HG03066 (cell line): ENCODE measurements at regions not wholly inside any gene's neighbourhood (a gene's known extent, or its start where the extent isn't known, plus 50 kb on each side); places are given as distances from the start of the nearest gene placed in this dataset.
"Not testable (repeated sequence)": the region's sequence is repeated elsewhere in the genome, so short reads cannot be mapped to it uniquely, and the experiment has no call there.

Source experiments
- ATAC-seq: cut with Tn5 transposase; IDR thresholded peaks from one replicate; pipeline ENCODE4 v1.9.1; 2021; ENCODE audit warnings: low read depth; ENCODE audit not compliant: unreplicated experiment

DNA sequence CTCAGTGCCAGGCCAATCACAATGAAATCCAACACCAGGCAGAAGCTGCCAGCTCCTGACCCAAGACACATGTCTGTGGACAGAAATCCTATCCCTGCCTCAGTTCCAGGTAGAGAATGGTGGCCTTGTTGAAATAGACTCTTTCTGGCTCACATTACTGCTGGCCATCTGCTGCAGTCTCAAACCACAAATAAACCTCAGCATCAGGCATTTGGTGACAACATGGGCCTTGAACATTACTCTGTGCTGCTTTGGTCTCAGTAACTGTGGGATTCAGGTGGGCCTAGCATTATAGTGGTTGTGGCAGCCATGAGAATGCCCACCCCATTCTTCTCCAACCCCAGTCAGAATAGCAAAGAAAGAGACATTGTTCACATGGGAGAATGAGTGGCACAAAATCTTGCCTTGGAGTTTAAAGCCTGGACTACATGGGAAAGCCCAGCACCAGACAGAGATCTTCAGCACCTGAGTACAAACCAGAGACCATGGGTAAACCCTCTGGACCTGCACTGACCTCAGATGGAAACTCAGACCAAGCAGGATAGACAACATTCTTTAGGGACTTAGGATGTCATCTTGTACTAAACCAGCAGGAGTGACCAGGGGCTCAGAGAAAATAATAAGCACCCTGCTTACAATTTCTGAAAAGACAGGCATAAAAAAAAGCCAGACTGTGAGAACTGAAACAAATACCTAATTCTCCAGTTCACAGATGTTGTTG, 50.4 kb upstream of the TRAM1L1 start:
- ATAC-seq: no peak

DNA sequence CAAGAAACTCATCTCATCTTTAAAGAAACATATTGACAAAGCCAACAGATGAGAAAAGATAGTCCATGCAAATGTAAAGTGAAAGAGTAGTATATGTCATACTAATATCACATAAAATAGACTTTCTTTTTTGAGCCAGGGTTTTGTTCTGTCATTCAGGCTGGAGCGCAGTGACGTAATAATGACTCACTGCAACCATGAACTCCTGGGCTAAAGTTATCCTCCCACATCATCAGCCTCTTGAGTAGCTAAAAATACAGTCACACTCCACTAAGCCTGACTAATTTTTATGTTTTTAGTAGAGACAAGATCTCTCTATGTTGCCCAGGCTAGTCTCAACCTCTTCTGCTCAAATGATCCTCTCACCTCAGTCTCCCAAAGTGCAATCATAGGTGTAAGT, 51.8 kb upstream of the TRAM1L1 start:
- no peak for ATAC-seq

DNA sequence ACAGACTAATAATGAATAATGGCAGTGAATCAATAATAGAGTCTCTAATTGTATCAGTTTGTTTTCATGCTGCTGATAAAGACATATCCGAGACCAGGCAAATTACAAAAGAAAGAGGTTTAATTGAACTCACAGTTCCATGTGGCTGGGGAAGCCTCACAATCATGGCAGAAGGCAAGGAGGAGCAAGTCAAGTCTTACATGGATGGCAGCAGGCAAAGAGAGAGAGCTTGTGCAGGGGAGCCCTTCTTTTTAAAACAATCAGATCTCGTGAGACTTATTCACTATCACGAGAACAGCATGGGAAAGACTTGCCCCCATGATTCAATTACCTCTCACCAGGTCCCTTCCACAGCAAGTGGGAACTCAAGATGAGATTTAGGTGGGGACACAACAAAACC, 53.4 kb upstream of the TRAM1L1 start:
- ATAC-seq: not testable (repeated sequence)

DNA sequence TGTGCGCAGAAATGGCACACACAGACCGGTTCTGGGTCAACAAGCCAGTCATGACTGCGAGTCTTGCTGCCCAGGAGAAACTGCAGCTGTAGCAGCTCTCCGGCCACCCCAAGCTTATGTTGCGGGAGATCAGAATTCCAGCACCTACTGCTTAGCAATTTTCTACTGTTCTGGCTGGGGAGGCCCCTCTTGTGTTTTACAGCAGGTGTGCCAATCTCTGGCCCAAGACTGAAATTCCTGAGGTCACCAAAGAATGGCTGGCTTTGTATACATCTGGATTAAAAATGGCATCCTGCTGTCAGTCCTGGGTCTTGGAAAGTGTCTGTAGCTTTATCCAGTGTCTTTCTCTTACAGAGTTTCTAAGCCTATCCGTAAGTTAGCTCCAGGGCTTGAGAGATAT, 68.9 kb upstream of the TRAM1L1 start:
- ATAC-seq: no peak

DNA sequence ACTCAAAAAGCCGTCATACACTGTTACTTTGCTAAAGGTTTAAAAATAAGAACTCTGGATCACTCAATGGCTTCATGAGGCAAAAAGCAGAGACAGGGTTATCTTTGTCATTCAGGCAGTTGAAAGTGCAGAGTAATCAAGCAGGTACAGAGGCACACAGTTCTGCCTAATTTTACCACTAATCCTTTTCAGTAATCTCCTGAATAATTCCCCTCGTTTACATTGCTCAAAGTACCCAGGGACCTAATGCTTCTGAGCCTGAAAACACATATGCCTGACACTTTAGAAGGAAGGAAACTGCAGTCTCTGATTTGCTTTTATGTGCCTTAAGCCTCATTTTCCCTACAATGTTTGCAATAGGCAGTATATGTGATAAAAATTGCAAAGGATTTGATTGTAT, 71.4 kb upstream of the TRAM1L1 start:
- no peak for ATAC-seq

DNA sequence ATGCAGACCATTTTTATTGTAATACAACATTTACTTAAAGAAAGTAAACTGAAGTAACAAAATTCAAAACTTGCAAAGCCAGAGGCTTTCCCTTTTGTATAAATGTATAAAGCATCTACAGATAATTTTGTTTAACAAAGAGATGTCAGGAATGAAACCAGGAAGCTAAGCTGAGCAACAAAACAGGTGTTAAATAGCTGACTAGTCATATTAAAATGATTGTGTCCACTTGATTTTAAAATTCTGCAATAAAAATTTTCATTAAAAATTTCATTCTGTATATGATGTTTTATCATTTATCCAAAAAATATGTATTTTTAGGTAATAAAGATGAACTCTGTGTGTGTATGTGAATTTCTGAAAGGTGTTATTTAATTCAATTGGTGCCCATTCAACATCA, 72.0 kb upstream of the TRAM1L1 start:
- ATAC-seq: no peak

DNA sequence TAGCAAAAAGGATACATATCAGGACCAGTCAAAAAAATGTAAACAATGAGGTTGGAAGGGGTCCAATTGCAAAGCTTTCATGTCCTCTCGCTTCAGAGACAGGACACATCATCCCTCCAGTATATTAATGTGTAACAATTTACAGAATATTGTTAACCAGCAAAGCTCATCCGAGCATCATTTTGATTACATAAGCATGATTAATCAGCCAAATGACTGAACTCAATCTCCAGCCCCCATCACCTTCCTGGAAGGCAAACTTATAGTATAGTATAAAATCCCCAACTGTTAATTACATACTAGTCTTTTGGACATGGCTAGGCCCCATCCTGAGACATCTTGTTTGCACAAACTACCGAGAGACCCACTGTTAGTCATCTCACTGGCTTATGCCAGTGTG, 77.6 kb upstream of the TRAM1L1 start:
- ATAC-seq: no peak

DNA sequence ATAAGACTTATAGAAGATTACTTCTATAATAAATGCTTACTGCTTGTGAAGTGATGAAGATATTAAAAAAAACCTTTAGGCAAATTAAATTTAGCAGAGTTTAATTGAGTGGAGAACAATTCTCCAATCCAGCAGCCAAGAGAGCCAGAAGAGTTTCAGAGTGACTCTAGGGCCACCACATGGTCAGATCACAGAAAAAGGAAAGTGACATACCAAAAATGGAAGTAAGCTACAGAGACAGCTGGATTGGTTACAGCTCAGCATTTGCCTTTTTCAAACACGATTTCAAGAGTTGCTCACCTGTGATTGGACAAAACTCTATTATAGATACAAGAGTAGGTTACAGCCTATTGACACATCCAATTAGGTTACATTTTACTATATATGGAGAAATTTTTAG, 79.0 kb upstream of the TRAM1L1 start:
- no peak for ATAC-seq

DNA sequence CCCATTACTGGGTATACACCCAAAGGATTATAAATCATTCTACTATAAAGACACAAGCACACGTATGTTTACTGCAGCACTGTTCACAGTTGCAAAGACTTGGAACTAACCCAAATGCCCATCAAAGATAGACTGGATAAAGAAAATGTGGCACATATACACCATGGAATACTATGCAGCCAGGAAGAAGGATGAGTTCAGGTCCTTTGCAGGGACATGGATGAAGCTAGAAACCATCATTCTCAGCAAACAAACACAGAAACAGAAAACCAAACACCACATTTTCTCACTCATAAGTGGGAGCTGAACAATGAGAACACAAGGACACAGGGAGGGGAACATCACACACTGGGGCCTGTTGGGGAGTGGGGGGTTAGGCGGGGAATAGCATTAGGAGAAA, 90.0 kb upstream of the TRAM1L1 start:
- ATAC-seq: not testable (repeated sequence)

DNA sequence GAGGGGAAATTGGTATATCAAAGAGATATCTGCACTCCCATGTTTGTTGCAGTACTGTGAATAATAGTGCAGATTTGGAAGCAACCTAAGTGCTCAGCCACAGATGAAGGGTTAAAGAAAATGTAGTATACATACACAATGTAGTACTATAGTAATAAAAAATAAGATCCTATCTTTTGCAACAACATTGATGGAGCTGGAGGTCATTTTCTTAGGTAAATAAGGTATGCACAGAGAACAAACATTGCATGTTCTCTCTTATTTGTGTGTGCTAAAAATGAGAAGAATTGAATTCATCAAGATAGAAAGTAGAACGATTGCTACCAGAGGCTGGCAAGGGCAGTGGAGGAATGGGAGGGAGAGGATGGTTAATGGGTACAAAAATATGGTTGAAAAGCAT, 117.9 kb upstream of the TRAM1L1 start:
- no peak for ATAC-seq

DNA sequence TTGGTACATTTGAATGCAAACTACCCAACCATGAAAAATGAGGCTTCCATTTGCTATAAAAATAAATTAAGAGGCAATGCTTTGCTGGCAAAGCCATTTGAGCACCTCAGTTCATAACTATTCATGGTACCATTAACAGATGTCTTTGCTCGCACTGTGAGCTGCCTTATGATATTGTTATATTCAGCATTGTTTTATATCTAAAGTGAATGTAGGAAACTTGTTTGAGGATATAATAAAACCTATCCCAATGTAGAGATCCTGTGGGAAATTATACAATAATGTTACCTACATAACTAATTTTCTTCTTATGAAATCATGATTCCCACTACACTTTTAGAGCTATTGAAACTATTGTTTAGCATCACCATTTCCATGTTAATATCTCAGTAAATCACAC, 125.2 kb upstream of the TRAM1L1 start:
- ATAC-seq: no peak

DNA sequence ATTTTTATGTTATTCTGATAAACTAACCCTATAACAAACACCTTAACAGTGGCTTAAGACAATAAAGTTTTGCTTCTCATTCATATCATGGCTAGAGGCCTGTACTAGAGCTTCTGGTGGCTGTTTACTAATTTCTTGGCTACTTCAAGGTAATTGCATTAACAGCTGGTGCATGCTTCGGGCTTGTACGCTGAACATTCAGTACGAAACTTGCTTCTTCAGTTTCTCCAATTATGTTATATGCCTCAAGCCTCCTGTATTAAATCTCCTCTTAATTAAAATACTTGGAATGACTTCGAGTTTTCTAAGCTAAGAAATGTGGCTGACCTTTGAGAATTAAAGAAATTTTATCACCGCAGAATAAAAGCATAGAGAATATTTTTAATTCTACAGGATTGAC, 138.9 kb upstream of the TRAM1L1 start:
- no peak for ATAC-seq

DNA sequence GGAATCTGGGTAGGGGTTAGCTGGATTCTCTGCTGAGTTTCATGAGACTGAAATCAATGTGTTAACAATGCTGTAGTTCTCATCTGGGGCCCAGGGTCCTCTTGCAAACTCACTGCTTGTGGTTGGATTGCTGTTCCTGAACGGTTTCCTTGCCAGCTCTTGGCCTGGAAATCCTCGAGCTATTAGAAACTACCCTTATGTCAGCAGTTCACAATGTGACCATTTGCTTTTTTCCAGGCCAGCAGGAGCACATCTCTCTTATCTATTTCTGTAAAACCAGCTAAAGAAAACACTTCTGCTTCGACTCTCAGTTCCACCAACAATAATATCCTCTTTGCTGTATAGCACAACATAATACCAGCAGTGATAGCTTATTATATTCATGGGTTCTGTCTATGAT, 140.1 kb upstream of the TRAM1L1 start:
- ATAC-seq: no peak

DNA sequence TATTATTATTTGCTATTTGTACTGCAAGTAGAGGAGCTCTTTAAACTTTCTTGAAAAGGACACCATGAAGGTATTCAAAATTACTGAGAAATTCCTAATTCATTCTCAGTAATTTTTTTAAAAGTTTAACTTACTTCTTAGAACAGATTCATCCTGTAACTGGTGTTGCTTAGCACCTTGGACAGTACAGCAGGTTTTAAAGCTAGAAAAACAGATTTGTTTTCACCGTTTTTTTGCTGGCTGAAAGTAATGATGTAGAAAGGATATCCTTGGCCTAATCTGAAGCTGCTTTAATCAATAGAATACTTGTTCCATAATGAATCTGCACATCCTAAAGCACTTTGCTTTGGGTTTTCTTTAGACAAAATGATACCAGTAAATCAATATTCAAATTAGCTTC, 142.5 kb upstream of the TRAM1L1 start:
- ATAC-seq: no peak

DNA sequence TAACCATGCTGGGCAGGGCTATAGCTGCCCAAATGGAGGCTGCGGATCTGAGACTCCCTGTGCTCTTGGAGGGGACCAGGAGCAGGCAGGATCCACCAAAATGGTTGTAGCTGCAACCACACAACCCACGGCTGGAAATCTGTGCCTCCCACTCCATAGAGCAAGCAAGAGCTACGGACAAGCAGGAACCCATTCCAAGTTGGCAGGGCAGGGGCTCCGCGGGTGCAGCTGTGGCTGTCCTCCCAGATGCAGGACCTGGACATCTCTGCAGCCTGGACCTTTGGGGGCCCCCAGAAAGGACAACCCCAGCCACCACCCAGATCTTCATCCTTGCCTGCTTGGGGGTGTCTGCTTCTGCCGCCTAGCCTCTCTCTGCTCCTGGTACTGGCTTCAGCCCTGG, 154.1 kb upstream of the TRAM1L1 start:
- ATAC-seq: no peak

DNA sequence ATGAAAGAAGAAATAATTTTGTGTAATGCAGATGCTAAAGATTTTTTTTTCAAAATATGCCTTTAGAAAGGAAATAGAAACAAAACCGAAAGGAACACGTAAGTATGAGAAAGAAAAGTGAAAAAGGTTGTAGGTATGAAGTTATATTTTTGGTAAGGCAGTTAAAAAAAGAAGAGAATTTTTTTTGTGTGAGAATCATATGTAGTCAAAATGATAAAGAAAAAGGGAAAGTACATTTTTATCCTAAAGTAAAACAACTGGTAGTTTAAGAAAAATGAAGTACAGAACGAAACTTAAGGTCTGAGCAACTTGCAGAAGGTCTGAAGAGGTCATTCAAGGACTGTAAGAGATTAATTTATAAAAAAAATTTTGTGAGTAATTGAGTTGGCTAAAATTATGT, 164.0 kb upstream of the TRAM1L1 start:
- ATAC-seq: peak; percentile 97

DNA sequence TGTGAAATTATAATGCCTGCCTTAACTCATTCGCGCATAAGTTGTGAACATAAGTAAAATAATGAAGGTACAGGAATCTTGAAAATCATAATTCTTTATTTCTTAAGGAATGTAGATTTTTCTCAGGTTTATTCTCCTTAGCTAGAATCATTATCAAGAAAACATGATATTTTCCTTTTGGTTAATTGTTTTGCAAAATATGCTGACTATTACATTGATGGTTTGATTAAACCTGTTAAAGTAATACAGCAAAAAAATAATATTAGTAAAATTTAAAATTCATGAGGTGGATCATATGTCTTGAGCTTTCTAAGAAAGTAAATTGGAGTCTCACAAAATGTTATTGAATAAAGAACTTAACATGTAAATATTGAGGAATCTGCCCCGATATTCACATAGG, 178.7 kb upstream of the TRAM1L1 start:
- ATAC-seq: no peak

DNA sequence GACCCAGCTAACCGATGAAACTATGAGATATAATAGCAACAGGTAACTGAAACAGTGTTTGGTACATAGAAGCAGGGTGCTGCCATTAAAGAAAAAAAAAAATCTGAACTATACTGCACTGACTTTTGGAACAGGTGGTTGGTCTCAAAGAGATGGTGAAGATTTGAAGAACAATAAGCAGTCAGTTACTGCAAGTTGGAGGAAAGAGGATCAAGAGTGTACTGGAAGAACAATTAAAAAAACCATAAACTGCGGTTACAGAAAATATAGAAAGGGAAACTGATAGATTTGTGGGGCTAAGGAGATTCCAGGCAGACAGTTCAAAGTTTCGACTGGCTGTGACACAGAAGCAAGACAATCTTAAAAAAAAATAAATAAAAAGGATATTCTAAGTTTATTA, 181.9 kb upstream of the TRAM1L1 start:
- ATAC-seq: no peak

DNA sequence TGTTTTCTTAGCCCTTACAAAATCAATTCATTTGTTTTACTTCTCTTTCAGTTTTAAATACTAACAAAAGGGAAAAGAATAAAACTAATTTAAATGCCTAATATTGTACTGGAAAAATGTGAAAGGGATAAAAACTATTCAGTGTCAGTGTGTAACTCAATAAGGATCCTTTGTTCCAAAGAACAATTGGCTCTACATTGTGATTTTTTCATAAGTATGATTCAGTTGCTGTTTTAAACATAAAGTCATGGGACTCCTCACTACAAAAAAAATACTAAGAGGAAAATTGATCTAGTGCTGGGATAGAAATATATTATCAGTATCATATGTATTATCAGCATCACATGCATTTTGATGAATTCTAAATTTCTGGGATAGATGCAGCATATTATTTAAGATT, 199.4 kb upstream of the TRAM1L1 start:
- ATAC-seq: no peak

DNA sequence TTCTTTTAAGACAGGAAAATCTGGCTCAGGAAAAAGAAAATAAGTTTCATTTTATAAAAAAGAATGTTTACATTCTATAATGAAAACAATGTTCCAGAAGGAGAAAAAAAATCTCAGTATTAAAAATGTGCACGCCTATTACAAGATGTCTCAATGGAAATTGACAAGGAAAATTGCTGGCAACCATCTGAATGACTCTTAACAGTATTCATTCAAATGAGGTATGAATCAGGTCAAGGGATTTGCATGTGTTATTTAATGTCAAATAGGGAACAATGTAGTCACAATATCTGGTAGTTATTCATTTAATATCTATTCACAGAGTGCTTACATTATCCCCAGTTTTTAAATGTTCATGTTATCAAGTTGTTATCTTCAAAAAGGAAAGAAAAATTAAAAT, 208.4 kb upstream of the TRAM1L1 start:
- ATAC-seq: no peak

DNA sequence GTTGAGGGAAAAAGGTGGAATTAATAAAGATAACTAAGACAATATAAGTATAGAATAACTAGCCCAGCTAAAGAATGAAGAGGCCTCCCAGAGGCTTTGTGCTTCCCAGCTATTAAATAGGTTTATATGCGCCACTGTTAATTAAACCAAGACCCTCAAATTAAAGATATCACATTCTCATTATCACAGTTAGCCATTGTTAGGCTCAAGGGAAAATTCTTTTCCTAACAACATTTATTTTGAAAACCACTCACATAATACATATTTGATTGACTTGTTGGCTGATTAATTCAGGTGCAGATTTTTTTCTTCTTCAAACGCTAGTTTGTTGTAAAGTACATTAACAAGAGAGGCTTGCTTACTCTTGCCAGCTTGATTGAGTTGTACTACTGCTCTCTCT, 216.8 kb upstream of the TRAM1L1 start:
- no peak for ATAC-seq

DNA sequence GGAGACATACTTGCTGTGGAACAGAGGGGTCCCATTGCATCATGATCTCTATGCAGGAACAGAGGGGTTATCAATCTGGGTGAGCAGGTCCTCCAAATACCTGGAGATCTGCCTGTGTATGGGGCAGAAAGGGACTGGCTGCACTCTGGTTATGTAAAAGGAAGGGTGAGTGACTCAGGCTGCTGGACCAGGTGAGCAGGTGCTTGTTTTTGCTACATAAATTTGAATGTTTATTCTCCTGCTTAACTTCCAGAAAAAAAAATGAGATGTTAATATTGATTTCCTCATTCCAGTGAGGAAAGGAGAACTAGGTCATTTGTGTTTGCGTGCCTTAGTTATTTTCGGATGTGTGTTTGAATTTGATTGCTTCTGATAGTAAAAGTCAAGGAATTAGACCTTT, 225.8 kb upstream of the TRAM1L1 start:
- ATAC-seq: no peak

DNA sequence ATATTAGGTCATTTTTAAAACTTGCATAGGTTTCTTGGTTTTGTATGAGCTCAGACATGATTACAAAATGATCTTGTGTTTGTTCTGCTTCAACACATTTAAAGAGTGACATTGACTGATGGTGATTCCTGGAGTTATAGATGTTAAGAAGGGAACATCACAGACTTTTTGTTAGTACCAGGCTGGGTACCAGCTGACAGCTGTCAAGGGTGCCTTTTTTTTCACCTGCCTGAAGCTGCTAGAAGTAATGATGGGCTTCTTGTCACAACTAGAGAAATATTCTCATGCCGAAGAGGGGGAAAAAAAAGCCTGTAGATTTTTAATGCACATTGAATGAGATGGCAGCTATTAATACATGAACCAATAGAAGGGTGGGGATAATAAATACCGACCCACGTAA, 226.6 kb upstream of the TRAM1L1 start:
- no peak for ATAC-seq
